ENCODE measurements at regions not wholly inside any gene's neighbourhood (a gene's known extent, or its start where the extent isn't known, plus 50 kb on each side); places are given as distances from the start of the nearest gene placed in this dataset.

GRCh38 chr11:11068113-11068512 is 210.3 kb upstream of the ZBED5 start:
- Histone ChIP-seq H3K9me3 (ENCODE audit: severe bottlenecking) (no peaks in the 10 kb centered on the region), H3K4me3 (ENCODE audit: low read depth, low read length) (no peak overlapping the region), H3K27ac (no peak overlapping the region), H3K36me3 (no peaks in the 10 kb centered on the region), H3K27me3 (ENCODE audit: insufficient read depth, low read depth, severe bottlenecking) (no peaks in the 10 kb centered on the region)
- DNase-seq: no peak
- TF ChIP-seq CTCF (IDR thresholded peaks at IDR 0.05; ENCODE audit: low read depth, low read length): no peak

GRCh38 chr11:11065396-11065795 is 207.5 kb upstream of the ZBED5 start:
- DNase-seq: no peak
- no peak overlapping the region for H3K27ac ChIP-seq
- no peak overlapping the region for H3K4me3 ChIP-seq (ENCODE audit: low read depth, low read length)
- no peaks in the 10 kb centered on the region for H3K27me3 ChIP-seq (ENCODE audit: insufficient read depth, low read depth, severe bottlenecking)
- TF ChIP-seq CTCF (IDR thresholded peaks at IDR 0.05; ENCODE audit: low read depth, low read length): no peak
- no peaks in the 10 kb centered on the region for H3K9me3 ChIP-seq (ENCODE audit: severe bottlenecking)
- no peaks in the 10 kb centered on the region for H3K36me3 ChIP-seq

GRCh38 chr11:11057472-11057854 is 199.6 kb upstream of the ZBED5 start:
- Histone ChIP-seq H3K27me3 (ENCODE audit: insufficient read depth, low read depth, severe bottlenecking) (no peaks in the 10 kb centered on the region), H3K27ac (no peak overlapping the region), H3K4me3 (ENCODE audit: low read depth, low read length) (no peak overlapping the region), H3K9me3 (ENCODE audit: severe bottlenecking) (peaks cover 5% of the 10 kb centered on the region), H3K36me3 (no peaks in the 10 kb centered on the region)
- TF ChIP-seq CTCF (IDR thresholded peaks at IDR 0.05; ENCODE audit: low read depth, low read length): no peak
- DNase-seq: no peak

- Histone ChIP-seq H3K9me3 (ENCODE audit: severe bottlenecking) (peaks cover 5% of the 10 kb centered on the region), H3K27ac (no peak overlapping the region), H3K27me3 (ENCODE audit: insufficient read depth, low read depth, severe bottlenecking) (no peaks in the 10 kb centered on the region), H3K4me3 (ENCODE audit: low read depth, low read length) (no peak overlapping the region), H3K36me3 (no peaks in the 10 kb centered on the region)
- DNase-seq: no peak
- TF ChIP-seq CTCF (IDR thresholded peaks at IDR 0.05; ENCODE audit: low read depth, low read length): no peak
These were observed 199.1 kb upstream of the ZBED5 start for GRCh38 chr11:11056749-11057471.

- Histone ChIP-seq H3K27ac (no peak overlapping the region), H3K36me3 (no peaks in the 10 kb centered on the region), H3K4me3 (ENCODE audit: low read depth, low read length) (no peak overlapping the region), H3K9me3 (ENCODE audit: severe bottlenecking) (peaks cover 5% of the 10 kb centered on the region), H3K27me3 (ENCODE audit: insufficient read depth, low read depth, severe bottlenecking) (no peaks in the 10 kb centered on the region)
- no peak for TF ChIP-seq CTCF (IDR thresholded peaks at IDR 0.05; ENCODE audit: low read depth, low read length)
- no peak for DNase-seq
These were observed 198.5 kb upstream of the ZBED5 start for GRCh38 chr11:11056316-11056715.
